Liver (tissue), 8 donors: ENCODE measurements at regions not wholly inside any gene's neighbourhood (a gene's known extent, or its start where the extent isn't known, plus 50 kb on each side); places are given as distances from the start of the nearest gene placed in this dataset.

ENCODE experiments used
- DNase-seq: peaks from one replicate; pipeline ENCODE4 v3.0.0-alpha.2; 2017; ENCODE audit warnings: low spot score
- H3K27ac ChIP-seq, 2 donors: one replicate each; pipeline ENCODE4 v1.7.0; 2013; ENCODE audit warnings: inconsistent platforms in 2 of 2, low read length in 2 of 2, control low read depth in 1 of 2, low read depth in 1 of 2, mild to moderate bottlenecking in 1 of 2
- H3K27me3 ChIP-seq, 4 donors: one replicate each; pipeline versions ENCODE4 v1.6.1 to v1.7.0; 2013; ENCODE audit warnings: low read length in 3 of 4, inconsistent platforms in 1 of 4, mild to moderate bottlenecking in 1 of 4, moderate library complexity in 1 of 4; ENCODE audit not compliant: control insufficient read depth in 4 of 4, insufficient read depth in 4 of 4
- H3K36me3 ChIP-seq, 4 donors: one replicate each; pipeline versions ENCODE4 v1.6.1 to v1.7.0; 2013; ENCODE audit warnings: low read length in 3 of 4, mild to moderate bottlenecking in 3 of 4, low read depth in 1 of 4, moderate library complexity in 1 of 4; ENCODE audit not compliant: control insufficient read depth in 4 of 4, insufficient read depth in 3 of 4
- H3K4me1 ChIP-seq, 4 donors: one replicate each; pipeline versions ENCODE4 v1.6.1 to v1.7.0; 2013; ENCODE audit warnings: low read length in 3 of 4, mild to moderate bottlenecking in 3 of 4, moderate library complexity in 1 of 4; ENCODE audit not compliant: control insufficient read depth in 4 of 4, insufficient read depth in 4 of 4
- H3K4me3 ChIP-seq, 3 donors: one replicate each; pipeline versions ENCODE4 v1.6.1 to v1.7.0; 2013; ENCODE audit warnings: low read length in 3 of 3, control low read depth in 1 of 3, low read depth in 1 of 3, mild to moderate bottlenecking in 1 of 3
- H3K9ac ChIP-seq, 2 donors: one replicate each; pipeline ENCODE4 v1.7.0; 2013; ENCODE audit warnings: low read length in 2 of 2, mild to moderate bottlenecking in 2 of 2, moderate library complexity in 2 of 2, control low read depth in 1 of 2, low read depth in 1 of 2
- H3K9me3 ChIP-seq, 4 donors: one replicate each; pipeline versions ENCODE4 v1.6.1 to v1.7.0; 2013; ENCODE audit warnings: low read length in 3 of 4; ENCODE audit not compliant: control insufficient read depth in 4 of 4
- ATF3 ChIP-seq: IDR thresholded peaks from 2 replicates; pipeline ENCODE4 v1.6.1; 2016; ENCODE audit warnings: antibody characterized with exemption
- EGR1 ChIP-seq, 2 donors: IDR thresholded peaks; 2 replicates each; pipeline ENCODE4 v1.6.1; 2016 to 2018; ENCODE audit warnings: antibody characterized with exemption in 2 of 2, low read depth in 2 of 2
- FOXA1 ChIP-seq: IDR thresholded peaks from 2 replicates; pipeline ENCODE4 v1.6.1; 2016; ENCODE audit warnings: antibody characterized with exemption
- FOXA2 ChIP-seq: IDR thresholded peaks from 2 replicates; pipeline ENCODE4 v1.6.1; 2016; ENCODE audit warnings: antibody characterized with exemption
- GABPA ChIP-seq, 2 donors: IDR thresholded peaks in 1 of 2; conservative IDR thresholded peaks in 1 of 2; 2 replicates each; pipeline ENCODE4 v1.6.1; 2016; ENCODE audit warnings: antibody characterized with exemption in 2 of 2, mild to moderate bottlenecking in 1 of 2, moderate library complexity in 1 of 2
- HNF4A ChIP-seq, 2 donors: conservative IDR thresholded peaks; 2 replicates each; pipeline ENCODE4 v1.6.1; 2016; ENCODE audit warnings: antibody characterized with exemption in 2 of 2, mild to moderate bottlenecking in 2 of 2
- HNF4G ChIP-seq: IDR thresholded peaks from 2 replicates; pipeline ENCODE4 v1.6.1; 2016; ENCODE audit warnings: antibody characterized with exemption
- JUND ChIP-seq, 2 donors: IDR thresholded peaks; 2 replicates each; pipeline ENCODE4 v1.6.1; 2016; ENCODE audit warnings: antibody characterized with exemption in 2 of 2
- NR2F2 ChIP-seq: IDR thresholded peaks from 2 replicates; pipeline ENCODE4 v1.6.1; 2016; ENCODE audit warnings: antibody characterized with exemption
- RAD21 ChIP-seq, 2 donors: IDR thresholded peaks; 2 replicates each; pipeline ENCODE4 v1.6.1; 2016; ENCODE audit warnings: antibody characterized with exemption in 2 of 2, mild to moderate bottlenecking in 2 of 2
- RXRA ChIP-seq, 2 donors: IDR thresholded peaks; 2 replicates each; pipeline ENCODE4 v1.6.1; 2017 to 2018; ENCODE audit warnings: antibody characterized with exemption in 2 of 2, mild to moderate bottlenecking in 1 of 2
- SP1 ChIP-seq: IDR thresholded peaks from 2 replicates; pipeline ENCODE4 v1.6.1; 2018; ENCODE audit warnings: antibody characterized with exemption, mild to moderate bottlenecking
- TAF1 ChIP-seq: conservative IDR thresholded peaks from 2 replicates; pipeline ENCODE4 v1.6.1; 2016; ENCODE audit warnings: antibody characterized with exemption, mild to moderate bottlenecking
- YY1 ChIP-seq: IDR thresholded peaks from 2 replicates; pipeline ENCODE4 v1.6.1; 2016; ENCODE audit warnings: antibody characterized with exemption, mild to moderate bottlenecking
- ZBTB33 ChIP-seq: IDR thresholded peaks from 2 replicates; pipeline ENCODE4 v1.6.1; 2016; ENCODE audit warnings: antibody characterized with exemption
- WGBS: extraction: QIAGEN DNeasy Blood & Tissue Kit; methylation state at CpG from one replicate; pipeline ENCODE4 v1.1.7; 2013; 5-methylcytosine and 5-hydroxymethylcytosine counted together
- TF ChIP-seq, protein P1 (sequence below): IDR thresholded peaks from 2 replicates; pipeline ENCODE4 v1.6.1; 2016; ENCODE audit warnings: antibody characterized with exemption
- TF ChIP-seq, protein P2 (sequence below): fragments of 150-350 bp; IDR thresholded peaks from 2 replicates; pipeline ENCODE4 v1.5.1; 2017; ENCODE audit warnings: improper control_type of control experiment, low read depth, low read length; ENCODE audit not compliant: missing input control
- TF ChIP-seq, protein P3 (sequence below): IDR thresholded peaks from 2 replicates; pipeline ENCODE4 v1.6.1; 2016; ENCODE audit warnings: antibody characterized with exemption, mild to moderate bottlenecking
- donor health status: healthy.
- donor health status: healthy.
- donor health status: healthy.
- donor health status: healthy.
- donor health status: healthy.

GRCh38 chr9:86802900-86803673, 144.2 kb downstream of the GAS1 start:
- TF ChIP-seq ATF3 (no peak), HNF4G (no peak), SP1 (no peak), TAF1 (no peak), JUND (IDR thresholded peaks at IDR 0.05) (no peak), RXRA (IDR thresholded peaks at IDR 0.05) (no peak), YY1 (no peak), FOXA2 (no peak)
- TF ChIP-seq, protein P1, sequence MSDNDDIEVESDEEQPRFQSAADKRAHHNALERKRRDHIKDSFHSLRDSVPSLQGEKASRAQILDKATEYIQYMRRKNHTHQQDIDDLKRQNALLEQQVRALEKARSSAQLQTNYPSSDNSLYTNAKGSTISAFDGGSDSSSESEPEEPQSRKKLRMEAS: no peak
- H3K27ac ChIP-seq: no peak overlapping the region
- H3K4me1 ChIP-seq: no peaks in the 10 kb centered on the region
- H3K9me3 ChIP-seq: no peaks in the 10 kb centered on the region
- no peak for DNase-seq
- H3K27me3 ChIP-seq: peaks cover 0 to 9% (median 0%) of the 10 kb centered on the region in 4 donors
- no peak overlapping the region for H3K9ac ChIP-seq
- no peaks in the 10 kb centered on the region for H3K36me3 ChIP-seq
- 91% methylated on average over 5 of the region's 5 CpGs for WGBS
- H3K4me3 ChIP-seq: no peak overlapping the region

GRCh38 chr9:86801246-86801645, 146.1 kb downstream of the GAS1 start:
- Histone ChIP-seq H3K27ac (no peak overlapping the region), H3K27me3 (peaks cover 0 to 9% (median 0%) of the 10 kb centered on the region in 4 donors), H3K4me3 (no peak overlapping the region), H3K9me3 (no peaks in the 10 kb centered on the region), H3K36me3 (no peaks in the 10 kb centered on the region), H3K4me1 (no peaks in the 10 kb centered on the region), H3K9ac (no peak overlapping the region)
- TF ChIP-seq GABPA (IDR thresholded peaks at IDR 0.05 in 1 of 2, conservative IDR thresholded peaks at IDR 0.05 in 1 of 2) (no peak), RAD21 (IDR thresholded peaks at IDR 0.05) (no peak), HNF4A (conservative IDR thresholded peaks at IDR 0.05) (no peak)
- 29% methylated on average over 5 of the region's 5 CpGs for WGBS
- DNase-seq: no peak

DNA sequence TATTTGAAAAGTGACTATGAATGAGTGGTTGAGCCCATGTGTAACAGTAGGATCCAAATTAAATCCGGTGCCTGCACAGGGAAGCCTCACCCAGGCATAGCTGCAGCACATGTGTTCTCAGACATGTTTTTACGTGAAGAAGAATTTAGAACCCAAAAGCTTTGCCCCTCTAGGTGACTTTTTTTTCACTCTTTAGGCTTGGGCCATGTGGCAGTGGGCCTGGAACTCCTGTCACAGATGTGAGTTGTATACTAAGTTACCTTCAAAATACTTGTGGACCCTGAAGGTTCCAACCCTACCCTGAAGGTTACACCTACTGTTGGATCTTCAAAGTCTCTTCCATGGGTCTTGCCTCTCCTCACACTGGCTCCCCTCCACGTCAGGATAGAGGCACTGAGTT, 146.6 kb downstream of the GAS1 start:
- Histone ChIP-seq H3K9me3 (no peaks in the 10 kb centered on the region), H3K4me1 (no peaks in the 10 kb centered on the region), H3K27ac (no peak overlapping the region), H3K9ac (no peak overlapping the region), H3K36me3 (no peaks in the 10 kb centered on the region), H3K27me3 (peaks cover 0 to 9% (median 0%) of the 10 kb centered on the region in 4 donors), H3K4me3 (no peak overlapping the region)
- TF ChIP-seq HNF4G (no peak), NR2F2 (no peak), FOXA2 (no peak), FOXA1 (no peak), ATF3 (no peak), TAF1 (no peak), GABPA (IDR thresholded peaks at IDR 0.05 in 1 of 2, conservative IDR thresholded peaks at IDR 0.05 in 1 of 2) (no peak), ZBTB33 (no peak), RXRA (IDR thresholded peaks at IDR 0.05) (no peak), SP1 (no peak), HNF4A (conservative IDR thresholded peaks at IDR 0.05) (no peak), YY1 (no peak), EGR1 (IDR thresholded peaks at IDR 0.05; ENCODE audit: low read depth in 2 of 2) (no peak), JUND (IDR thresholded peaks at IDR 0.05) (no peak), RAD21 (IDR thresholded peaks at IDR 0.05) (no peak)
- TF ChIP-seq, protein P2, sequence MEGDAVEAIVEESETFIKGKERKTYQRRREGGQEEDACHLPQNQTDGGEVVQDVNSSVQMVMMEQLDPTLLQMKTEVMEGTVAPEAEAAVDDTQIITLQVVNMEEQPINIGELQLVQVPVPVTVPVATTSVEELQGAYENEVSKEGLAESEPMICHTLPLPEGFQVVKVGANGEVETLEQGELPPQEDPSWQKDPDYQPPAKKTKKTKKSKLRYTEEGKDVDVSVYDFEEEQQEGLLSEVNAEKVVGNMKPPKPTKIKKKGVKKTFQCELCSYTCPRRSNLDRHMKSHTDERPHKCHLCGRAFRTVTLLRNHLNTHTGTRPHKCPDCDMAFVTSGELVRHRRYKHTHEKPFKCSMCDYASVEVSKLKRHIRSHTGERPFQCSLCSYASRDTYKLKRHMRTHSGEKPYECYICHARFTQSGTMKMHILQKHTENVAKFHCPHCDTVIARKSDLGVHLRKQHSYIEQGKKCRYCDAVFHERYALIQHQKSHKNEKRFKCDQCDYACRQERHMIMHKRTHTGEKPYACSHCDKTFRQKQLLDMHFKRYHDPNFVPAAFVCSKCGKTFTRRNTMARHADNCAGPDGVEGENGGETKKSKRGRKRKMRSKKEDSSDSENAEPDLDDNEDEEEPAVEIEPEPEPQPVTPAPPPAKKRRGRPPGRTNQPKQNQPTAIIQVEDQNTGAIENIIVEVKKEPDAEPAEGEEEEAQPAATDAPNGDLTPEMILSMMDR: no peak
- TF ChIP-seq, protein P1: no peak
- TF ChIP-seq, protein P3, sequence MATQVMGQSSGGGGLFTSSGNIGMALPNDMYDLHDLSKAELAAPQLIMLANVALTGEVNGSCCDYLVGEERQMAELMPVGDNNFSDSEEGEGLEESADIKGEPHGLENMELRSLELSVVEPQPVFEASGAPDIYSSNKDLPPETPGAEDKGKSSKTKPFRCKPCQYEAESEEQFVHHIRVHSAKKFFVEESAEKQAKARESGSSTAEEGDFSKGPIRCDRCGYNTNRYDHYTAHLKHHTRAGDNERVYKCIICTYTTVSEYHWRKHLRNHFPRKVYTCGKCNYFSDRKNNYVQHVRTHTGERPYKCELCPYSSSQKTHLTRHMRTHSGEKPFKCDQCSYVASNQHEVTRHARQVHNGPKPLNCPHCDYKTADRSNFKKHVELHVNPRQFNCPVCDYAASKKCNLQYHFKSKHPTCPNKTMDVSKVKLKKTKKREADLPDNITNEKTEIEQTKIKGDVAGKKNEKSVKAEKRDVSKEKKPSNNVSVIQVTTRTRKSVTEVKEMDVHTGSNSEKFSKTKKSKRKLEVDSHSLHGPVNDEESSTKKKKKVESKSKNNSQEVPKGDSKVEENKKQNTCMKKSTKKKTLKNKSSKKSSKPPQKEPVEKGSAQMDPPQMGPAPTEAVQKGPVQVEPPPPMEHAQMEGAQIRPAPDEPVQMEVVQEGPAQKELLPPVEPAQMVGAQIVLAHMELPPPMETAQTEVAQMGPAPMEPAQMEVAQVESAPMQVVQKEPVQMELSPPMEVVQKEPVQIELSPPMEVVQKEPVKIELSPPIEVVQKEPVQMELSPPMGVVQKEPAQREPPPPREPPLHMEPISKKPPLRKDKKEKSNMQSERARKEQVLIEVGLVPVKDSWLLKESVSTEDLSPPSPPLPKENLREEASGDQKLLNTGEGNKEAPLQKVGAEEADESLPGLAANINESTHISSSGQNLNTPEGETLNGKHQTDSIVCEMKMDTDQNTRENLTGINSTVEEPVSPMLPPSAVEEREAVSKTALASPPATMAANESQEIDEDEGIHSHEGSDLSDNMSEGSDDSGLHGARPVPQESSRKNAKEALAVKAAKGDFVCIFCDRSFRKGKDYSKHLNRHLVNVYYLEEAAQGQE: no peak
- WGBS: 72% methylated on average over 3 of the region's 3 CpGs
- DNase-seq: no peak
